SJSA1 (cell line): ENCODE measurements at regions not wholly inside any gene's neighbourhood (a gene's known extent, or its start where the extent isn't known, plus 50 kb on each side); places are given as distances from the start of the nearest gene placed in this dataset.

Experiments used
- DNase-seq, 2 experiments: peaks; one replicate each; pipeline ENCODE4 v3.0.0-alpha.2; 2015 to 2020; ENCODE audit warnings: low spot score in 2 of 2, low read depth in 1 of 2
- H3K27ac ChIP-seq: fragments of 250-450 bp; sonication (Bioruptor Pico); 2 replicates; pipeline ENCODE4 v1.5.1; 2020; ENCODE audit warnings: mild to moderate bottlenecking, moderate library complexity
- H3K27me3 ChIP-seq: fragments of 250-450 bp; sonication (Bioruptor Pico); replicated peaks from 2 replicates; pipeline ENCODE4 v1.5.1; 2020; ENCODE audit warnings: mild to moderate bottlenecking, moderate library complexity
- H3K36me3 ChIP-seq: fragments of 250-450 bp; sonication (Bioruptor Pico); 2 replicates; pipeline ENCODE4 v1.5.1; 2020; ENCODE audit warnings: mild to moderate bottlenecking
- H3K4me1 ChIP-seq: fragments of 250-450 bp; sonication (Bioruptor Pico); replicated peaks from 2 replicates; pipeline ENCODE4 v1.6.1; 2021; ENCODE audit warnings: mild to moderate bottlenecking
- H3K4me3 ChIP-seq: fragments of 250-450 bp; sonication (Bioruptor Pico); 2 replicates; pipeline ENCODE4 v1.5.1; 2020; ENCODE audit warnings: mild to moderate bottlenecking
- H3K9me3 ChIP-seq: fragments of 250-450 bp; sonication (Bioruptor Pico); replicated peaks from 2 replicates; pipeline ENCODE4 v1.5.1; 2020; ENCODE audit warnings: mild to moderate bottlenecking

GRCh38 chr2:196322973-196323810, 151.8 kb upstream of the STK17B start:
- Histone ChIP-seq H3K27me3 (no peaks in the 10 kb centered on the region), H3K27ac (peak overlapping the region; percentile 45), H3K4me3 (no peak overlapping the region), H3K36me3 (no peaks in the 10 kb centered on the region), H3K4me1 (peaks cover 38% of the 10 kb centered on the region), H3K9me3 (no peaks in the 10 kb centered on the region)
- DNase-seq = peak in 1 of 2 experiments; percentile 53

- peaks cover 38% of the 10 kb centered on the region for H3K4me1 ChIP-seq
- H3K27me3 ChIP-seq = no peaks in the 10 kb centered on the region
- no peak for DNase-seq
- no peaks in the 10 kb centered on the region for H3K36me3 ChIP-seq
- no peaks in the 10 kb centered on the region for H3K9me3 ChIP-seq
- H3K27ac ChIP-seq = no peak overlapping the region
- H3K4me3 ChIP-seq = no peak overlapping the region
These were observed 152.8 kb upstream of the STK17B start for GRCh38 chr2:196324211-196324610.

GRCh38 chr2:196328088-196328680, 156.8 kb upstream of the STK17B start:
- DNase-seq = no peak
- Histone ChIP-seq H3K4me1 (peaks cover 46% of the 10 kb centered on the region), H3K36me3 (no peaks in the 10 kb centered on the region), H3K4me3 (no peak overlapping the region), H3K9me3 (no peaks in the 10 kb centered on the region), H3K27ac (no peak overlapping the region), H3K27me3 (no peaks in the 10 kb centered on the region)

- Histone ChIP-seq H3K36me3 (no peaks in the 10 kb centered on the region), H3K9me3 (no peaks in the 10 kb centered on the region), H3K27me3 (no peaks in the 10 kb centered on the region), H3K4me3 (no peak overlapping the region), H3K27ac (no peak overlapping the region), H3K4me1 (peaks cover 39% of the 10 kb centered on the region)
- DNase-seq = no peak
These were observed 158.6 kb upstream of the STK17B start for GRCh38 chr2:196329959-196330358.

- no peaks in the 10 kb centered on the region for H3K9me3 ChIP-seq
- no peaks in the 10 kb centered on the region for H3K36me3 ChIP-seq
- H3K27ac ChIP-seq = peak overlapping the region; percentile 45
- H3K4me3 ChIP-seq = no peak overlapping the region
- peaks cover 39% of the 10 kb centered on the region for H3K4me1 ChIP-seq
- no peaks in the 10 kb centered on the region for H3K27me3 ChIP-seq
- DNase-seq = no peak
These were observed 159.3 kb upstream of the STK17B start for GRCh38 chr2:196330645-196331044.

GRCh38 chr2:196331143-196331542, 159.8 kb upstream of the STK17B start:
- Histone ChIP-seq H3K27me3 (no peaks in the 10 kb centered on the region), H3K27ac (peak overlapping the region; percentile 45), H3K4me1 (peaks cover 43% of the 10 kb centered on the region), H3K36me3 (no peaks in the 10 kb centered on the region), H3K4me3 (no peak overlapping the region), H3K9me3 (no peaks in the 10 kb centered on the region)
- DNase-seq = peak; percentile 59 to 60

GRCh38 chr2:196331851-196332250, 160.5 kb upstream of the STK17B start:
- no peaks in the 10 kb centered on the region for H3K36me3 ChIP-seq
- peaks cover 50% of the 10 kb centered on the region for H3K4me1 ChIP-seq
- no peaks in the 10 kb centered on the region for H3K27me3 ChIP-seq
- peak overlapping the region; percentile 45 for H3K27ac ChIP-seq
- no peak overlapping the region for H3K4me3 ChIP-seq
- DNase-seq = peak in 1 of 2 experiments; percentile 58
- no peaks in the 10 kb centered on the region for H3K9me3 ChIP-seq

GRCh38 chr2:196333397-196333796, 162.0 kb upstream of the STK17B start:
- Histone ChIP-seq H3K4me3 (no peak overlapping the region), H3K4me1 (peaks cover 53% of the 10 kb centered on the region), H3K9me3 (no peaks in the 10 kb centered on the region), H3K36me3 (no peaks in the 10 kb centered on the region), H3K27me3 (no peaks in the 10 kb centered on the region), H3K27ac (no peak overlapping the region)
- no peak for DNase-seq

- Histone ChIP-seq H3K4me1 (peaks cover 57% of the 10 kb centered on the region), H3K9me3 (no peaks in the 10 kb centered on the region), H3K4me3 (no peak overlapping the region), H3K27ac (peak overlapping the region; percentile 41), H3K27me3 (no peaks in the 10 kb centered on the region), H3K36me3 (no peaks in the 10 kb centered on the region)
- no peak for DNase-seq
These were observed 163.3 kb upstream of the STK17B start for GRCh38 chr2:196334710-196335109.

GRCh38 chr2:196335221-196335634, 163.8 kb upstream of the STK17B start:
- H3K4me3 ChIP-seq = no peak overlapping the region
- peak overlapping the region; percentile 41 for H3K27ac ChIP-seq
- H3K4me1 ChIP-seq = peaks cover 58% of the 10 kb centered on the region
- no peaks in the 10 kb centered on the region for H3K9me3 ChIP-seq
- peak; percentile 85 to 88 for DNase-seq
- no peaks in the 10 kb centered on the region for H3K36me3 ChIP-seq
- H3K27me3 ChIP-seq = no peaks in the 10 kb centered on the region

GRCh38 chr2:196336207-196336606, 164.8 kb upstream of the STK17B start:
- Histone ChIP-seq H3K36me3 (no peaks in the 10 kb centered on the region), H3K4me3 (no peak overlapping the region), H3K27me3 (no peaks in the 10 kb centered on the region), H3K27ac (no peak overlapping the region), H3K9me3 (no peaks in the 10 kb centered on the region), H3K4me1 (peaks cover 50% of the 10 kb centered on the region)
- DNase-seq = no peak

GRCh38 chr2:196336715-196337114, 165.3 kb upstream of the STK17B start:
- no peak overlapping the region for H3K27ac ChIP-seq
- no peaks in the 10 kb centered on the region for H3K36me3 ChIP-seq
- no peak overlapping the region for H3K4me3 ChIP-seq
- DNase-seq = no peak
- H3K9me3 ChIP-seq = no peaks in the 10 kb centered on the region
- peaks cover 45% of the 10 kb centered on the region for H3K4me1 ChIP-seq
- H3K27me3 ChIP-seq = no peaks in the 10 kb centered on the region

- Histone ChIP-seq H3K27me3 (no peaks in the 10 kb centered on the region), H3K36me3 (no peaks in the 10 kb centered on the region), H3K4me3 (no peak overlapping the region), H3K4me1 (peaks cover 38% of the 10 kb centered on the region), H3K27ac (no peak overlapping the region), H3K9me3 (no peaks in the 10 kb centered on the region)
- DNase-seq = peak in 1 of 2 experiments; percentile 43
These were observed 166.0 kb upstream of the STK17B start for GRCh38 chr2:196337208-196337953.

- Histone ChIP-seq H3K4me3 (no peak overlapping the region), H3K4me1 (peaks cover 38% of the 10 kb centered on the region), H3K9me3 (no peaks in the 10 kb centered on the region), H3K27ac (no peak overlapping the region), H3K36me3 (no peaks in the 10 kb centered on the region), H3K27me3 (no peaks in the 10 kb centered on the region)
- DNase-seq = no peak
These were observed 167.1 kb upstream of the STK17B start for GRCh38 chr2:196338440-196338839.
